Prostate gland (tissue), 2 donors: ENCODE measurements at regions not wholly inside any gene's neighbourhood (a gene's known extent, or its start where the extent isn't known, plus 50 kb on each side); places are given as distances from the start of the nearest gene placed in this dataset.

Source experiments
- CTCF ChIP-seq, 4 experiments: fragments of 200-600 bp in 2 of 4; fragments of 450-650 bp in 2 of 4; sonication (generic) in 2 of 4; IDR thresholded peaks; 1 replicate in 3 of 4; 2 replicates in 1 of 4; pipeline ENCODE4 v1.5.1; 2016 to 2019; ENCODE audit warnings: antibody characterized with exemption in 4 of 4, mild to moderate bottlenecking in 2 of 4, moderate library complexity in 2 of 4
- POLR2A ChIP-seq: fragments of 450-650 bp; IDR thresholded peaks from one replicate; pipeline ENCODE4 v1.6.1; 2016; ENCODE audit warnings: antibody characterized with exemption, mild to moderate bottlenecking
- POLR2AphosphoS5 ChIP-seq: sonication (generic); formaldehyde crosslinking; IDR thresholded peaks from one replicate; pipeline ENCODE4 v1.6.1; 2017; ENCODE audit warnings: antibody characterized with exemption

GRCh38 chr16:55253987-55254386 lies 70.0 kb upstream of the IRX6 start:
- TF ChIP-seq CTCF (IDR thresholded peaks at IDR 0.05) (no peak), POLR2A (no peak), POLR2AphosphoS5 (no peak)
